ENCODE measurements at regions not wholly inside any gene's neighbourhood (a gene's known extent, or its start where the extent isn't known, plus 50 kb on each side); places are given as distances from the start of the nearest gene placed in this dataset.

DNA sequence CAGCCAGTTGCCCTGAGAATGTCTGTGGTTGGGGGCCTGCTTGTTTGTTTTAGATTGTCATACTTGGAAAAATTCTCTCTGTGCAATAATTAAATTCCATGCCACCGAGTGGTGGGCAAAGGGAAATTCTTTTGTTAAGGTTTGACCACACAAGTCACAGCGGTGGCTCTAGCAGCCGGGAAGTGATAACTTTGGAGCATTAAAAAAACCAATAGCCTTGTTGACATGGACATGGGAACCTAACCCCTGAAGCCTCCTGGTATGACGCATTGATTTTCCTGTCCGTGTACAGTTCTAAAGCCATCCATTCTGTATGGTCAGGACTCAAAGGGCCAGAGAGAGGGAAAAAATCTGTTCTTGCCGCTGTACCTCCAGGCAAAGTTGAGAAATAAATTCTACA, 384.9 kb upstream of the ZNF507 start:
- Mint-ChIP-seq H3K36me3 (ENCODE audit: low read depth) (no peaks in the 10 kb centered on the region), H3K4me3 (ENCODE audit: unreplicated experiment) (no peak overlapping the region), H3K27me3 (ENCODE audit: low read depth) (no peaks in the 10 kb centered on the region), H3K9me3 (ENCODE audit: low read depth) (peaks cover 16% of the 10 kb centered on the region), H3K27ac (ENCODE audit: unreplicated experiment) (no peak overlapping the region), H3K4me1 (ENCODE audit: low read depth) (no peaks in the 10 kb centered on the region)
- DNase-seq (ENCODE audit: low spot score): no peak
- TF ChIP-seq, protein P1, sequence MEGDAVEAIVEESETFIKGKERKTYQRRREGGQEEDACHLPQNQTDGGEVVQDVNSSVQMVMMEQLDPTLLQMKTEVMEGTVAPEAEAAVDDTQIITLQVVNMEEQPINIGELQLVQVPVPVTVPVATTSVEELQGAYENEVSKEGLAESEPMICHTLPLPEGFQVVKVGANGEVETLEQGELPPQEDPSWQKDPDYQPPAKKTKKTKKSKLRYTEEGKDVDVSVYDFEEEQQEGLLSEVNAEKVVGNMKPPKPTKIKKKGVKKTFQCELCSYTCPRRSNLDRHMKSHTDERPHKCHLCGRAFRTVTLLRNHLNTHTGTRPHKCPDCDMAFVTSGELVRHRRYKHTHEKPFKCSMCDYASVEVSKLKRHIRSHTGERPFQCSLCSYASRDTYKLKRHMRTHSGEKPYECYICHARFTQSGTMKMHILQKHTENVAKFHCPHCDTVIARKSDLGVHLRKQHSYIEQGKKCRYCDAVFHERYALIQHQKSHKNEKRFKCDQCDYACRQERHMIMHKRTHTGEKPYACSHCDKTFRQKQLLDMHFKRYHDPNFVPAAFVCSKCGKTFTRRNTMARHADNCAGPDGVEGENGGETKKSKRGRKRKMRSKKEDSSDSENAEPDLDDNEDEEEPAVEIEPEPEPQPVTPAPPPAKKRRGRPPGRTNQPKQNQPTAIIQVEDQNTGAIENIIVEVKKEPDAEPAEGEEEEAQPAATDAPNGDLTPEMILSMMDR (IDR thresholded peaks at IDR 0.05): no peak

DNA sequence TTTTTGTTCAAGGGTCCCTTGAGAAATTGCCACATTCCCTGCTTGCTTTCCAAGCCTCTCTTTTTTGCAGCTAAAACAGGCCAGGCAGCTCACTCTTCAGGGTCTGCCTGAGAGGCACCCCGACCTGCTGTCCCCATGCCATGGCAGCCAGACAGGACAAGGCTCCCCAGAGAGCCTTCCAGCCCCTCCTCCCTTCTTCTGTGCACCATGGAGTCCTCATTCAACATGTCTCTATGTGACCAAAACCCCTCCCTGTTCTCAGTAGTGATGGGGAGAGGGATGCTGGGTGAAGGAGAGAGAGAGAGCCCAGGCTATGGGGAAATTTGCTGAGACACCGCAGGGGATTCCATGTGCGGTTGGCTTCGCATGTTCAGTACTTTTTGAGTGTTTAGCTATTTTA, 384.2 kb upstream of the ZNF507 start:
- H3K36me3 Mint-ChIP-seq (ENCODE audit: low read depth): no peaks in the 10 kb centered on the region
- no peak overlapping the region for H3K4me3 Mint-ChIP-seq (ENCODE audit: unreplicated experiment)
- no peaks in the 10 kb centered on the region for H3K4me1 Mint-ChIP-seq (ENCODE audit: low read depth)
- H3K9me3 Mint-ChIP-seq (ENCODE audit: low read depth): peaks cover 13% of the 10 kb centered on the region
- no peak overlapping the region for H3K27ac Mint-ChIP-seq (ENCODE audit: unreplicated experiment)
- no peak for DNase-seq (ENCODE audit: low spot score)
- H3K27me3 Mint-ChIP-seq (ENCODE audit: low read depth): no peaks in the 10 kb centered on the region
- TF ChIP-seq, protein P1 (IDR thresholded peaks at IDR 0.05): no peak

DNA sequence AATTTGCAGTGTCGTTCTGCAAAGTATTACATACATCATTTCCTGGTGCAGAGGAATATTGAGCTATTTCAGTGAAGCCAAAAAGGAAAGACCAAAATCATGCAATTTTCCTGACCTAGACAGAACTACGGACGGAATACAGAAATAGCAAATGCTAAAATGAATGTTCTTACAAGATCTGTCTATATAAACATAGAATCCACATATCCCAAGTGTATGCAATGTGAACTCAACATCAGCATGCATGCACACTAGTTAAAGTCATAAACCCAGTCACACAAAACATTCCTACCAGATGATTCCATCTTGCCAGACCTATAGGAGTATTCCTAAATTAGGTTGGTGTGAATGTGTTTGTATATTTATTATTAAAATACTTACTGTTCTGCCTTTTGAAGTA, 383.7 kb upstream of the ZNF507 start:
- no peak for DNase-seq (ENCODE audit: low spot score)
- Mint-ChIP-seq H3K4me3 (ENCODE audit: unreplicated experiment) (no peak overlapping the region), H3K9me3 (ENCODE audit: low read depth) (peaks cover 11% of the 10 kb centered on the region), H3K27ac (ENCODE audit: unreplicated experiment) (no peak overlapping the region), H3K36me3 (ENCODE audit: low read depth) (no peaks in the 10 kb centered on the region), H3K4me1 (ENCODE audit: low read depth) (no peaks in the 10 kb centered on the region), H3K27me3 (ENCODE audit: low read depth) (no peaks in the 10 kb centered on the region)
- TF ChIP-seq, protein P1 (IDR thresholded peaks at IDR 0.05): no peak

DNA sequence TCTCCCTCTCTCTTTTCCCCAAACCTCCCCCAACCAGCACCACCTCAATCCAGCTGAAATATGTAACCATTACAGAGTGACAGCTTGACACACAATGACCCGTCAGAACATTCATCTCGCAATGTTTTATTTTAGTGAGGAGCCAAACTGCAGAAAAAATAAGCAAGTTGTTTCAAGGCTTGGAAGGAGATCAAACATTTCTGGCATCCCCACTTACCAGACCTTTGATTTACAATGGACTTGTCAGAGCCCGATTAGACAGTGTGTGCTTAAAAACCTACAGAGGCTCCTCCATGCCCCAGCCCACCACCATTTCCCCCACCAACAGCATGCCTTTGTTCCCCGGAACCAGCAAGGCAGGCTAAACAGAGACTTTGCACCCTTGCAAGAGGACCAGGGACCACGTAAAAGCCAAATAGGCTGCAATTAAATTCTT, 382.8 kb upstream of the ZNF507 start:
- Mint-ChIP-seq H3K36me3 (ENCODE audit: low read depth) (no peaks in the 10 kb centered on the region), H3K4me3 (ENCODE audit: unreplicated experiment) (no peak overlapping the region), H3K27me3 (ENCODE audit: low read depth) (no peaks in the 10 kb centered on the region), H3K4me1 (ENCODE audit: low read depth) (no peaks in the 10 kb centered on the region), H3K27ac (ENCODE audit: unreplicated experiment) (no peak overlapping the region), H3K9me3 (ENCODE audit: low read depth) (peaks cover 11% of the 10 kb centered on the region)
- TF ChIP-seq, protein P1 (IDR thresholded peaks at IDR 0.05): no peak
- DNase-seq (ENCODE audit: low spot score): no peak

DNA sequence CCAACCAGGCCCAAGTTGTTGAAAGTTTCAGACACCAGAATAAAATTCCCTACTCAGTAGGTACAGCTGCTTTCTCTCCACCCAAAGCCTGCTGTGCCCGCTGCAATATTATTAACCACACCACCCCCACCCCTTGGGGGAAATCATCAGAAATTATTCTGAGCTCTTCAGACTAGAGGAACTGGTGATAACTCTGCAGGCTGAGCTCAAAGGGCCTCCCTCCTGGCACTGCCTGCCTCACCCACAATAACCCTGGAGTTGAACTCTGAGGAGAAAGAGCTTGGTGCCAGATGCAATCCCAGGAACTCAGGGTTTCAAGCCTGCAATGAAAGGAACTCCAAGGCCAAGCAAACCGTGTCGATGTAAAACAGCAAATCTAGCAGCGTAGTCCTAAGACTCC, 381.7 kb upstream of the ZNF507 start:
- Mint-ChIP-seq H3K27me3 (ENCODE audit: low read depth) (no peaks in the 10 kb centered on the region), H3K27ac (ENCODE audit: unreplicated experiment) (no peak overlapping the region), H3K9me3 (ENCODE audit: low read depth) (peaks cover 11% of the 10 kb centered on the region), H3K4me1 (ENCODE audit: low read depth) (no peaks in the 10 kb centered on the region), H3K36me3 (ENCODE audit: low read depth) (no peaks in the 10 kb centered on the region), H3K4me3 (ENCODE audit: unreplicated experiment) (no peak overlapping the region)
- TF ChIP-seq, protein P1 (IDR thresholded peaks at IDR 0.05): no peak
- no peak for DNase-seq (ENCODE audit: low spot score)

Measured in chondrocyte (in vitro differentiated cells).